Activated naive CD4-positive, alpha-beta T cell treated with Interleukin-2 at 50 U/mL for 16 hours (primary cell): ENCODE measurements at regions not wholly inside any gene's neighbourhood (a gene's known extent, or its start where the extent isn't known, plus 50 kb on each side); places are given as distances from the start of the nearest gene placed in this dataset.

Experiments
- DNase-seq: peaks from one replicate; pipeline ENCODE4 v3.0.0-alpha.2; 2020

DNA sequence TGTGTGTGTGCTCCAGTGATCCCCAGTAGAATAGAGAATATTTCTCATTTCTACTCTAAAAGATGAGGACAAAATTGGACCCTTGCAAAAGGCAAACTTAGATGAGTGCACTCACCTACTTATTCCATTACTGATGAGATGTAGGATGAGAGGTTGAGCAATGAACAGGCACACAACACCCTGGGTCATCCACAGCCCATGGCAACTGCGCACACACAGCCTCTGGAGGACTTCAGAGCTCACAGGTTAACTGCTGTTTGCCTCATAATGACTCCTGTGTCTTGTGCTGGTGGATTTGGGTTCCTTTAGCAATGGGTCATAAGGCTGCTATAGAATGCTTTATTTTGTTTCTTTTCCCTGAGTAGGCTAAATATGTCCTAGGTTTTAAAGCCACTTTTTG is 103.6 kb upstream of the TNFAIP3 start:
- no peak for DNase-seq

DNA sequence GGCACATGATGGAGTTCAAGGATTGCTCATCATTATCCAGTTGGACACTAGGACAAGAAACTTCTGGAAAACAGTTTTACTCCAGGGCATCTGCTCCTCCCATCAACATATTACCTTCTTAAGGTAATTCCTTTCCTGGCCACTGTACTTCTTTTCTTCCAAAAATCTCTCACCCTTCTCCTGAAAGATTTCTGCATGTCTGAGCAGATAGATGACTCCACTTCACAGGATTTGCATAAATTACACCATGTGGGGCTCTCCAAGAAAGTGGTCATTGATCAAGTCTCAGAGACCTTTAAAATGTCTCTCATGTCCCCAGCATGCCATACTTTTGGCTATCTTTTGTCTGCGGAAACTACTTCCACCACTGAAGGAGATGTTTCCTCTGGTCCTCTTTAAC is 103.2 kb upstream of the TNFAIP3 start:
- no peak for DNase-seq

DNA sequence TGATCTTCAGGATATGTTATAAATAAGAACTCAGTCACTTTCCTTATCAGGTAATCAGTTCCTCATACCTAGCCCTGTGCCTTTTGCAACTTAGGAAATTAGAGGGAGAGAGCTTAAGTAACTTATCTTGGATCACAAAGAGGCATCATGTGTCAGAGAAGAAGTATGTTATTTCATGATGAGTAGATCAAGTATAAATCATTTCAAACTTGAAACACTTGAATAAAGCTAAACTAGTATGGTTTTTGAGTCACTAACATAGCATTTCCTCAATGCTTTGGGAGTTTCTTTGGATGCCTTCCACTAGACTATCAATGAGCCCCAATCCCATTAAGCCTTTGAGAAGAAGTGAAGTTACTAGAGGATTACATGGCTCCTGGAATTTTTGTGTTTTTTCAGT is 102.6 kb upstream of the TNFAIP3 start:
- no peak for DNase-seq

DNA sequence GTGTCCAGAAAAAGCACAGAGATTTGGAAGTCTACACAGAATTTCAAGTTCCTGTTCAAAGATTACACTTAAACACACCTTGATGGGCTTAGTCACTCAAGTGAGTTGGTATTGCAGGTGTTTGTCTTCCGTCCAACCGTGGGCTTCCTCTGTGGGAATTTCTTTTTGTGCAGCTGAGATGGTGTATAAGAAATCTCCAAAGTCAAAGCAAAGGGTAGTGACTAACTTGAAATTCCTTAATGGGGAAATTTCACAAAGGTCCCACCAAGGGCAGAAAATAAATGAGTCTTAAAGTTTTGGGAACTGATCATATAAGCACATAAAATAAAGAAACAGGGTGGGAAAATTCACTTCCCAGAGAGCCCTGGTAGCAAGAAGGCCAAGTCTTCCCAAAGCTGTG is 102.0 kb upstream of the TNFAIP3 start:
- DNase-seq = no peak

DNA sequence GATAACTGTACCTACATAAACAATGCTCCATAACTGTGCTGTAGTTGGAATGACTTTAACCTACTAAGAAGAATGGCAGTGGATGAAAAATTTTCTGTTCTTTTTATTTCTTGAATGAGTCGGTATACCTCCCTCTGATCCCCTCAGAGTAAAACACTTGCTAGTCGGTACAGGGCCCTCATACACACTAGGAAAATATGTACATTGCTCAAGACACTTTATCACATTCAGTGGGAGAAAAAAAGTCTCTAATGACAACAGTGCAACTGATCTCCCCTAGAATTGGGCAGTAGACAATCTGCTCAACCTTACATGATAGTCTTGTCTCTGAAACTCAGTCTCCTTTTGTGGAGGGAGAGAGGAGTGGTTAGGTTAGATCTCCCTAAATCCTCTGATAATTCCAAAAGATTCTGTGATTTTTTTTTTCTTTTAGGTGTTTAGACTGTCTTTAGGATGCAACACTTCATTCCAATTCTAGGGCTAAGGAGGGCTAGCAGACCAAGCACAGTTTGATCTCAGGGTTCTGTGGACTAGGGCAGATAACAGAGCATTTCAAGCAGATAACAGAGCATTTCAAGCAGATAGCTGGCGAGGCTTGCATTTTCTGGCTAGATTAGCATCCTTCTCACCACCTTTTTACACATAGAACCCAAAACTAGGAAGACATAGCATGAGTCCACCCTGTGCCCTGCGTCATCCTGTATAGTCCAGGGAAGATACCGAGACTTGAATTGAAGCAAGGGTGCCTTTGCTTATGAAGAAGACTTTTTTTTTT is 100.3 kb upstream of the TNFAIP3 start:
- no peak for DNase-seq

DNA sequence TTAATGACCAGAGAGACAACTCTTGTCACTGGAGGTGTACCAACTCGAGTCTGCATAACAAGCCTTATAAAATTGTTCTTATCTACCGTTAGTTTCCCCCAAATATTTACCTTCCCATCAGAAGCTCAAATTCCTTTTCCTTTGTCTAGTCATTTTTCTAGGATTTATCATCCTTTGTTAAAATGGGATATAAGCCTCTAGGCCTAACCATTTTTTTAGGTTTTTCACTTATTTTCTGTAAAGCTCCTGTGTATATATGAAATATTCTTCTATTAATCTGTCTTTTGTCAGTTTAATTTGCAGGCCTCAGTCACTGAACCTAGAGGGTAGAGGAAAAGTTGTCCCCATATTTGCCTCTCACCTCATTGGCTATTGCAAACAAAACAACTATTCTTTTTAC is 99.6 kb upstream of the TNFAIP3 start:
- no peak for DNase-seq

DNA sequence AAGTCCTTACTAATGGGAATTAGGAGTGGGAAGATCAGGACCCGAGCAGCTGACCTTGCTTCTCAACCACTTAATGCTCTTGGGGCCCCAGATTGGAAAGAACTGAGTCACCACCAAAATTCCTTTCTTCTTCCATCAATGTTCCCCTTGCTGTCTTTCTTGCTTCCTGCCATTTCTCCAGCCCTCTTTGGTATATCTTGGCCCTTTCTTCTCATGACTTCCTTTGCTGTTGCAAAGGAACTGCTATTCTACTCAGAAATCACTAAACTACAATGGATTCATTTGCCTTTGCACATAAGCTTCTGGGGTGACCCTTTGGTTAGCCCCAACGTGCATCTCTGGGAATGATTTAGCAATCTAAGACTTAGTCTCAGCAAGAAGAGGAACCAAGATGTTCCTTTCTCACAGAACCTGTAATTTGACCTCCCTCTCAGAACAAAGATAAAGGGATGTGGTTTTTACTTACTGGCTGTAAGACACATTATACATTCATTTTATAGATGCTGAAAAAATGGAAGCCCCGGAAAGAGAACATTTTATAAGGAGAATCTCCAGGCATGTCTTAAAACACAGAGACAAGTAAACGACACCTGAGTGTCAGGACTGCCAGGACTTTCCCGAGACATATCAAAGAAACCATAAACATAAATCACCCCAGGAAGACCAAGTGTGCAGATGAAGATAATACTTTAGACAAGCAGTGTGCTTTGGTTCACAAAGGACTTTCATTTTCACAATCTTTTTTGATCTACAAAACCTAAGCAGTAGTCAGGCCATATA is 99.0 kb upstream of the TNFAIP3 start:
- no peak for DNase-seq

DNA sequence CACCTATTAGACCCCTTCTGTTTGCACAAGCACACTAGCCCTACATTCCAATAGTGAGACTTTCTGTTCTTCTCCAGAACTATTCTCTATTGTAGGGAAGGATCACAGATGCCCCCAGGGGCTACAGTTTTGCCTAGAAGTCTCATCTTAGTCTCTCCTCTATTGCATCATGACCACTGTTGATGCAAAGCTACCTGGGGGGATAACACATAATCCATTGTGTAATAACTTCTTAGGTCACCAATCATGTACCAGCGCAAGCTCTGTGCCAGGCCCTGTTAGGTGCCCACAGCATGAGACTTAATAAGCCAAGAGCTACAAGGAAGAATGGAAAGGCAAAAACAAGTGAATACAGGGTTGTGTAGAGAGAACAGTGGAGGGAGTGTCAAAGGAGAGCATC is 98.1 kb upstream of the TNFAIP3 start:
- no peak for DNase-seq

DNA sequence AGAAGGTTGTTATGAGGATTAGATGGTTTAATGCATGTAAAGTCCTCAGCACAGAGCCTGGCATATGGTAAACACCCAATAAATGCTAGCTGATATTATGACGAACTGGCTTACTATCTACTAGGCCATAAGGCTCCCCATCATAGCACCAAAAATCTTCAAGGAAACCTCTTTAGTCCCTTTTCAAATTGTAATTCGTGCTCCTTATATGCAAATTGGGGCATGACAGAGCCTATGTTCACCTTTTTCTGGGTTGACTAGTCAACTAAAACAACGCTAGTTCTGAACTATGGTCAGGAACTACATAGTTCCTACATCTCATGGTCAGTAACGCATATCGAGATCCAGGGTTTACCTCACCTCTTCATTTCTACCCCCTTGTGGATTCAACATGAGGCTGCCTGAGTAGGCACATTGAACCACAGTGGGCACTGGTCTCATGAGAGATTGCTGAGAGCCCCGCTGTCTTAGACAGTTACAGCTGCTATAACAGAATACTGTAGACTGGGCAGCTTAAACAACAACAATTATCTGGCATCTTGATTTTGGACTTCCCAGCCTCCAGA is 97.2 kb upstream of the TNFAIP3 start:
- no peak for DNase-seq

DNA sequence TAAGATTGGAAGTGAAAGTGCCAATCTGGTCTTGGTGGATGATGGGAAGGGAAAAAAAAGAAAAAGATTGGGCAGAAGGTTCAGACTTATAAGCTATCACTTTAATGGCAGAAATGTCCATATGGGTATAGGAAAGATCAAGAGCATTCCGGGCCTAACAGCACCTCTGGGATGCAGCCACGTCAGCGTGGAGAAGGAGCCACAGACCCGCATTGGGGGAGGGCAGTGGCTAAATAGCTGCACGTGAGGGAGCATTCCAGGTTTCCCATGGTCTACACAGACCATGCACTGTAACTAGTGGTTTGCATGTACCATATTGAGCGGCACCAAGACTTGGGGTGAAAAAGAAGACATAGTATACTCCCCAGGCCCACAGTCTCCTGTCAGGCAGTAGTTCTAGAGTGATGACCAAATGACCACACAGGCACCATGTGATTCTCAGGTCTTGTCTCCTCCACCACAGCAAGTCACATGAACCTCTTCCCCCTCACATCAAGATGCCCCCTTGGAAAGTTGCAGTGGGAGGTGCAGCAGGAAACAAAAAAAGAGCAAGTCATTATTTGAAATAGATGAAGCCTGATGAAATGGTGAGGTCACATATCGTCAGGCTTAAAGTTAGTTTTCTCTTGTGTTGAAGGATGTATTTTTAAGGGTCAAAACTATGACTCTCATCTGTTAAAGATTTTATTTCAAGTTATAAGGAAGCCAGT is 94.4 kb upstream of the TNFAIP3 start:
- DNase-seq = no peak

DNA sequence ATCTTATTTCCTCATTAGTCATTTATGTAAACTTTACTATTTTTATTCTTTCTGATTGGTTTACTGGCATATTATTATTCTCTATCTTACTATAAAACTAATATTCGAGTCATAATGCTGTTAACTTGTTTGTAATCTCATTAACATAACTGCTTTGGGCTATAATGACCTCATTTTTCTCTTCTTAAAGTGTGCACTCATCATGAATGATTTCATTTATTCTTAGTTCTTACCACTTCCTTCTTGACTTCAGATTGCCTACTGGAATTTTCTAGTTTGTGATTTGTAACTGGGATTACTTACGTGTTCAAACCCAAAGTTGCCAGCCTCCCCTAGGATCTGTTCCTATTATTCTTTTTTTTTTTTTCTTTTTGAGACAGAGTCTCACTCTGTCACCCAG is 91.8 kb upstream of the TNFAIP3 start:
- no peak for DNase-seq

DNA sequence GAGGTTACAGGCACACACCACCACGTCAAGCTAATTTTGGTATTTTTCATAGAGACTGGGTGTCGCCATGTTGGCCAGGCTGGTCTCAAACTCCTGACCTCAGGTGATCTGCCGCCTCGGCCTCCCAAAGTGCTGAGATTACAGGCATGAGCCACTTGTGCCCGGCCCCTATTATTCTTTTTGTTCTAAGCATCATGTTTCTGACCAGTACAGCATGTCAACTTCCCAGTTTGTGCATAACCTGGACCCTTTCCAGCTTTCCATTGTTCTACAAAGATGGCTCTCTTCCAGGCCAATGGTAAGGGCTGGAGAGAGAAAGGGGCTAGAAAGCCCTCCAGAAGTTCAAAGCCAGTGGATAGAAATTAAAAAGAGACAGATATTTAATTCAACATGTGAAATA is 91.3 kb upstream of the TNFAIP3 start:
- no peak for DNase-seq

DNA sequence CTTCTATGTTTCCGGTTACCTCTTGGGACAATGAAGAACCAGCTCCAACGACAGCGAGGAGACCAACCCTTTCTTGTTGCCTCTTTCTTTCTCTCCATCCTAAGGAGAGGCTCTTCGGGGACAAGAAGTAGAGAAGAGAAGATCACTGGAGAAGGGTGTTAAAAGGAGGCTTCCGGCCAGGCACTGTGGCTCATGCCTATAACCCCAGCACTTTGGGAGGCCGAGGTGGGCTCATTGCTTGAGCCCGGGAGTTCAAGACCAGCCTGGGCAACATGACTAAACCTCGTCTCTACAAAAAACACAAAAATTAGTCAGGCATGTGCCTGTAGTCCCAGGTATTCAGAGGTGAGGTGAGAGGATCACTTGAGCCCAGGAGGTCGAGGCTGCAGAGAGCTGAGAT is 90.8 kb upstream of the TNFAIP3 start:
- no peak for DNase-seq

DNA sequence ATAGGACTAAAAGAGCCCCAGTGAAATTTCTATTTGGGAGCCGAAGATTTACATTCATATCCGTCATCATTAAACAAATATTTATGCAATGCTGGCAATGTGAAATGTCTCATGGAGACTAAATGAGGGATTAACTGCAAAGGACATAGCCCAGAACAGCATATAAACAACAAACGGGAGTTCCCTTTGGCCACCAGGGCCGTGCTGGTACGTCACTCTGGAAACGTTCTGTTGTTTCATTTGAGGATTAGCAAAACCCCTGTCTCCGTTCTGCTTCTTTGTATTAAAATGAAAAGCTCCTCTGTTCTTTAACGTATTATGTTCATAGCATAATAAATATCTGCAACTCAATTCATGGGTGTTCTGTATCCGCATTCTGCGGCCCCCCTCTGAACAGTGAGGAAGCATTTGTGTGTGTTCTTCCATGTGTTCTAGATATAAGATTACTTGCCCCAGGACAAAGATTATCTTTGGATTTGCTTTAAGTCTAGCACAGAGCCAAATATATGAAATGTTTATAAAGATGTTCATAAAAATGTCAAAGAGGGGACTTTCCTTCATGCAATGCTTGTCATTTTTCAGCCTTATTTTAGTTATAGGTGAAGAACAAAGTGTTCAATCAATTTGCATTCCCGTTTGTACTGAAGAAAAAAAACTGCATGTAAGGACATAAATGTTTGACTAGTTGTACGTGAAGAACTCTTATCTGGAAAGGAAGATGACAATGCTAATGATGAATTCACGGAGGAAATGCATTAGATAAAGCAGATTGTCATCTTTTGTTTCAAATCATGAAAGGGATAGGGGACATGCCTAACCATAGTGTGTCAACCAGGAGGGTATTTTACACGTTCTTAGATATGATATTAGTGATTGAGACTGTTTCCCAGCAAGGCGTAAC is 90.0 kb upstream of the TNFAIP3 start:
- DNase-seq = no peak

DNA sequence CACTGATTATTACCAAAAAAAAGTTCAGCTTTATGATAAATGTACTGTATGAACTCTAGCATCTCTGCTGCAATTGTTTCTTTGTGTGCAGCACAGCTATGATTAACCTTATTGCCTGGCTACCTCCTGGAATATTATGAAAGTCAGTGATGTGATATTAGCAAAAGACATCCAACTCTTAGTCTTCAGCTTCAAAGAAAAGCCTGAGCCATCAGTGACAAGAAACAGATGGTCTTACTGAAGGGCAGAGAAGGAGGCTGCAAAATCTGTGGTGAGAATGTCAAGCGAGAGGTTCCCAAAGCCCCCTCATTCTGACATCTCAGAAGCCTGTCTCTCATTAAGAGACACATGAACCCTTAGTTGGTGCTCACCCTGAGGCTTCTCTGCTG is 89.4 kb upstream of the TNFAIP3 start:
- DNase-seq = no peak

DNA sequence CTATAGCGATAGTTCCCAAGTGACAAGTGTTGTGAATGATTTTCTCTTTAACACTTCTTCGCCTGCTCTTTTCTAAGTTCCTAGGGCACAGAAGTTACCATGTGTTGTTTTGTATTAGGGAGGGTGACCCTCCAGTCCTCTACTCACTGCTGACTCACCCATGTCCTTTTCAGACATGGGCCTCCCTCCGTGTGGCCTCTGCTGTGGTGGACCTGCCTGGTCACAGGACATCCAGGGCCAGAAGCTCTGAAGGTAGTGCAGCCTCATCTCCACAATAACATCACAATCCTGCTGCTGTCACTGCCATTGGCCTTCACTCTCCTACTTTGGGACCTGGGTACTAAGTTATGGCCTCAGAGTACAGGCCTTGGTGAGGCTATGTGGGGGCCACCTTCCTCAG is 87.1 kb upstream of the TNFAIP3 start:
- DNase-seq = no peak

DNA sequence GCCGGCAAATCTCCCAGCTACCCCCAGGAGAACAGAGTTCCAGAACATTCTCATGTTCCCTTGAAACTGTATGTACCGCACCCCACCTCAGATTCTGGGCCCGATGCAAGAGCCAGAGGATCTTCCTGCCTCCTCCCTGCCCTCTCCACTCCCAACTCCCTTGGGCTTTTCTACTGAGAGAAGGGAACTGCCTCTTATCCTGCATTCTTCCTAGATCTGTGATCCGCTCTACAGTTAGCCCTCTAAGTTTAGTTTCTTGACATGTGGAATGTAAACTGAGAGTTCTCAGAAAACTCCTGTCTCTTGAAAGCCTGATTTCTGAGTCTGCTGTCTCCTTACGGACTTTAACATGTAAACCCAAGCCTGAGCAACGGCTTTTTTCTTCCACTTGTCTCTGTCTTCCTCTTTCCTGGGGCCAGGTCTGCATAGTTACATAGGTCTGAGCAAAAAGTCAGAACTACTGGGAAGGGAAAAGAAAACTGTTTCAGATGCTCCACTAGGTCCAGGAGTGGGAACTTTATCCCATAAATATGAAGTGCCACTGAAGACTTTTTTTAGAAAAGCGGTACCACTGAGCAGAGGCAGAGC is 86.5 kb upstream of the TNFAIP3 start:
- DNase-seq = no peak

DNA sequence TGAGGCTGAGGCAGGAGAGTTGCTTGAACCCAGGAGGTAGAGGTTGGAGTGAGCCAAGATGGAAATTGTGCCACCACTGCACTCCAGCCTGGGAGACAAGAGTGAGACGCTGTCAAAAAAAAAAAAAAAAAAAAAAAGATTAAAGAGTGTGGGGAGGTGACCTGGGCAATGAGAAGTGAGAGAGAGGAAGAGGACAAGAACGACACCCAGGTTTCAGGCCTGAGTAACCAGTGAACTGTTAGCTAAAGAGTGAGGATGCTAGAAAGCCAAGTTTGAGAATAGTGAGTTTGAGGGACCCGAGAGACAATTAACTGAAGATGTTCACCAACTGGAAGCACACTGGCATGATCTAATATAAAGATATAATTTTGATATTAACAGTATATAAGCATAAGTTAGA is 85.4 kb upstream of the TNFAIP3 start:
- no peak for DNase-seq

DNA sequence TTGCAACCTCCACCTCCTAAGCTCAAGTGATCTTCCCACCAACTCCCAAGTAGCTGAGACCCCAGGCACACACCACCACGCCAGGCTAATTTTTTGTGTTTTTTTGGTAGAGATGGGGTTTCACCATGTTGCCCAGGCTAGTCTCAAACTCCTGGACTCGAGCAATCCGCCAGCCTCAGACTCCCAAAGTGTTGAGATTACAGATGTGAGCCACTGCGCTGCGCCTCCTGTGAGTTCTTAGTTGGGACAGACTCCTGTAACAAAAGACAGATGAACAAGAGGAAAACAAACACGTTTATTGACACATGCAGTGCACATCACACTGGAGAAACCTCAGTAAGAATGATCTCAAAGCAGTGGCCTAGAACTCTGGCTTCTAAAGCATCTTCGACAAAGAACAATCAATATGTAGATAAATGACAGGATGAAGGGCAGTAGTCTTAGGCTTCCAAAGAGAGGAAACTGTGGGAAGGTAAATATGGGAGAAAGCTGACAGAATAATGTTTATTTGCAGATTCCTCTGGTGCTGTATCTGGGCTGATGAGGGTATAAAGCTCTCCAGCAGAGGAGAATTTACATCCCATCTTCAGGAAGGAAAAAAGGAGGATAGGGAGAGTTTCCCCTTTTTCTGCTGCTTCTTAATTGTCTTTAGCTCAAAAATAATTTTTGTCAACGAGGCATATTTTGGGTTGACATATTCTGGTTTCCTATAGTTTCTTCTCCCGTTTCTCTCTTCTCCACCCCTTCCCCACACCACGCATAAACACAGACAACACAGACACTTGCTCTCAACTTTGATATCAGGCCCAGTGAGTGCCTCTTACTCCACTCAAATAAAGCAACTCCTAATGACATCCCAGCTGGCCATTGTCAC is 84.7 kb upstream of the TNFAIP3 start:
- DNase-seq = no peak

DNA sequence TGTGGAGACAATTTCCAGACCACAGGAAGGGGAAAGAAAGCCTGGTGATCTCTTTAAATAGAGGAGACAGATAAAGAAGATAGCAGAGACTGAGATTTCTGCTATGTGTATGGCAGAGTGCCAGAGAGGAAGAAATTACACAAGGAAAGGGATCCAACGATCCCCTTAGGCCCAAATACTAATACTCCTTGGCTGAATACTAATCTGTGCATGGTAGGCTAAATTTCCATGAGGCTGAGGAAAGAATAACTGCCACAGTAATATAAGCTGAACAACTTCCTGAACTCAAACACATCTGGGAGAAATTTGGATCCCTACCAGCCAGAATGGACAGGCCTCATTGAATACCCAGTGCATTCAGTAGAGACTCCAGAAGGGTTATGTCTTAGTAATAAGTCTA is 83.3 kb upstream of the TNFAIP3 start:
- DNase-seq = no peak

DNA sequence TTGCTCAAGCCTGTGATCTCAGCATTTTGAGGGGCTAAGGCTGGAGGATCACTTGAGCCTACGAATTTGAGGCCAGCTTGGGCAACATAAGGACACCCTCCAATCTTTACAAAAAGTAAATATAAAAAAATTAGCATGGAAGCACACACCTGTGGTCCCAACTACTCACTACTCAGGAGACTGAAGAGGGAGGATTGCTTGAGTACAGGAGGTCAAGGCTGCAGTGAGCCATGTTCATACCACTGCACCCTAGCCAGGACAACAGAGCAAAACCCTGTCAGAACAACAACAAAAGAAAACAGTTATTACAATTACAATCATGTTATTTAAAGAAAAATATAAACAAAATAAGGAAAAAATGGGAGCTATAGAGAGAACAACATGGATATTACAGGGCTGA is 82.5 kb upstream of the TNFAIP3 start:
- DNase-seq = no peak
